A673 (cell line): ENCODE measurements at regions not wholly inside any gene's neighbourhood (a gene's known extent, or its start where the extent isn't known, plus 50 kb on each side); places are given as distances from the start of the nearest gene placed in this dataset.

Experiments
- BruUV-seq: library from RNA; stranded (reverse); fragments of 400-500 nt; replicated peaks from 2 replicates; lab custom pipeline; 2021; lab: Mats Ljungman, UMichigan
- CTCF ChIA-PET: fragments of 300-600 bp; sonication (Branson Sonifier 250); formaldehyde crosslinking; loops from one replicate; lab custom pipeline; 2022; ENCODE audit warnings: antibody characterized with exemption; lab: Charles Lee
- POLR2A ChIA-PET: fragments of 300-600 bp; sonication (Branson Sonifier 250); formaldehyde crosslinking; loops from one replicate; lab custom pipeline; 2022; ENCODE audit warnings: antibody characterized with exemption; ENCODE audit not compliant: low non-redundant PET; lab: Charles Lee
- DNase-seq: peaks from one replicate; pipeline ENCODE4 v3.0.0-alpha.2; 2015; ENCODE audit warnings: low spot score
- H3K27ac ChIP-seq: fragments of 200-600 bp; sonication (generic); 2 replicates; pipeline ENCODE4 v1.5.1; 2016; ENCODE audit warnings: mixed run types, low read depth, mild to moderate bottlenecking, mixed read lengths, antibody characterized with exemption, low read length; ENCODE audit not compliant: poor library complexity, severe bottlenecking
- H3K27me3 ChIP-seq: fragments of 200-600 bp; sonication (generic); replicated peaks from 2 replicates; pipeline ENCODE4 v1.6.1; 2017; ENCODE audit warnings: mixed run types, low read depth, mild to moderate bottlenecking, mixed read lengths, antibody characterized with exemption, low read length; ENCODE audit not compliant: insufficient read depth, poor library complexity
- H3K36me3 ChIP-seq: fragments of 200-600 bp; sonication (generic); 2 replicates; pipeline ENCODE4 v1.6.1; 2016; ENCODE audit warnings: mixed run types, mild to moderate bottlenecking, mixed read lengths, antibody characterized with exemption, low read length; ENCODE audit not compliant: insufficient read depth, poor library complexity, severe bottlenecking
- H3K4me1 ChIP-seq: fragments of 200-600 bp; sonication (generic); 2 replicates; pipeline ENCODE4 v1.6.1; 2017; ENCODE audit warnings: mixed run types, mild to moderate bottlenecking, mixed read lengths, antibody characterized with exemption, low read length; ENCODE audit not compliant: insufficient read depth, poor library complexity, severe bottlenecking
- H3K4me3 ChIP-seq: fragments of 200-600 bp; sonication (generic); 2 replicates; pipeline ENCODE4 v1.5.1; 2016; ENCODE audit warnings: low read depth, mixed run types, mild to moderate bottlenecking, mixed read lengths, low read length; ENCODE audit not compliant: poor library complexity, severe bottlenecking
- H3K9me3 ChIP-seq: fragments of 200-600 bp; sonication (generic); 2 replicates; pipeline ENCODE4 v1.6.1; 2016; ENCODE audit warnings: mixed run types, low read depth, mild to moderate bottlenecking, mixed read lengths, antibody characterized with exemption, low read length; ENCODE audit not compliant: poor library complexity, severe bottlenecking
- CTCF ChIP-seq: fragments of 300-800, 200-600 bp; sonication (generic); conservative IDR thresholded peaks from 2 replicates; pipeline ENCODE4 v1.5.1; 2017; ENCODE audit warnings: low read depth, mild to moderate bottlenecking, antibody characterized with exemption, low read length, moderate library complexity, mixed read lengths
- EZH2 ChIP-seq: fragments of 200-600 bp; sonication (generic); IDR thresholded peaks from 2 replicates; pipeline ENCODE4 v1.6.1; 2017; ENCODE audit warnings: borderline replicate concordance, low read depth, mild to moderate bottlenecking, mixed read lengths, antibody characterized with exemption, low read length; ENCODE audit not compliant: poor library complexity, severe bottlenecking
- intact Hi-C: fragments of 100-400 bp; cut with micrococcal nuclease; formaldehyde crosslinking; loops from one replicate; pipeline ENCODE4 v1.10.0; 2022; ENCODE audit not compliant: unreplicated experiment

- Histone ChIP-seq H3K9me3 (no peaks in the 10 kb centered on the region), H3K4me3 (no peak overlapping the region), H3K4me1 (no peaks in the 10 kb centered on the region), H3K36me3 (no peaks in the 10 kb centered on the region), H3K27me3 (no peaks in the 10 kb centered on the region), H3K27ac (no peak overlapping the region)
- TF ChIP-seq EZH2 = no peak
- TF ChIP-seq CTCF = no peak
- intact Hi-C loops = no loop called here
- CTCF ChIA-PET = no interaction called here
- no peak for DNase-seq
- POLR2A ChIA-PET = no interaction called here
- no TSS peak for BruUV-seq
Observed at GRCh38 chr2:76684756-76685155, 837.4 kb downstream of the LRRTM4 start.

DNA sequence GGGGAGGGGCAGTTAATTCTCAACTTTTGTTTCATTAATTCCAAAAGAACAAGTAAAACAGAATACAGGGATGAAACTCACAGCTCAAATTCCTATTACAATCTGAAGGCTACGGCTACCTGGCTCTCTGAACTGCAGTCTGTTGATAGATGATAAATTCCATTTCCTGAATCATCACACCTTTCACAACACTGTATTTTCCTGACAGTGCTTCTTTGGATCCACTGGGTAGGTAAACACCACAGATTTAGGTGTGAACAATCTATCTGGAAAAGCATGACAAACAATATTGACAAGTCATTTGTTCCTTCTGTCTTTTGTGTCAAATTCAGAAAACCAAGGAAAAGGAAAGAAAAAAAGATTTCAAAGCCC is 843.2 kb downstream of the LRRTM4 start:
- CTCF ChIA-PET = no interaction called here
- no peak for TF ChIP-seq EZH2
- TF ChIP-seq CTCF = no peak
- Histone ChIP-seq H3K36me3 (no peaks in the 10 kb centered on the region), H3K4me1 (no peaks in the 10 kb centered on the region), H3K27me3 (no peaks in the 10 kb centered on the region), H3K9me3 (no peaks in the 10 kb centered on the region), H3K4me3 (no peak overlapping the region), H3K27ac (no peak overlapping the region)
- intact Hi-C loops = no loop called here
- POLR2A ChIA-PET = no interaction called here
- no TSS peak for BruUV-seq
- no peak for DNase-seq

- no peak overlapping the region for H3K4me3 ChIP-seq
- H3K27me3 ChIP-seq = no peaks in the 10 kb centered on the region
- no peak for DNase-seq
- no peak overlapping the region for H3K27ac ChIP-seq
- H3K9me3 ChIP-seq = no peaks in the 10 kb centered on the region
- H3K36me3 ChIP-seq = no peaks in the 10 kb centered on the region
- intact Hi-C loops = no loop called here
- CTCF ChIA-PET = no interaction called here
- TF ChIP-seq EZH2 (no peak), CTCF (no peak)
- POLR2A ChIA-PET = no interaction called here
- no peaks in the 10 kb centered on the region for H3K4me1 ChIP-seq
- no TSS peak for BruUV-seq
Observed at GRCh38 chr2:76678383-76679024, 843.7 kb downstream of the LRRTM4 start.
